Liver (tissue), 8 donors: ENCODE measurements at regions not wholly inside any gene's neighbourhood (a gene's known extent, or its start where the extent isn't known, plus 50 kb on each side); places are given as distances from the start of the nearest gene placed in this dataset.

Experiments used
- DNase-seq: peaks from one replicate; pipeline ENCODE4 v3.0.0-alpha.2; 2017; ENCODE audit warnings: low spot score
- H3K27ac ChIP-seq, 2 donors: one replicate each; pipeline ENCODE4 v1.7.0; 2013; ENCODE audit warnings: inconsistent platforms in 2 of 2, low read length in 2 of 2, control low read depth in 1 of 2, low read depth in 1 of 2, mild to moderate bottlenecking in 1 of 2
- H3K27me3 ChIP-seq, 4 donors: one replicate each; pipeline versions ENCODE4 v1.6.1 to v1.7.0; 2013; ENCODE audit warnings: low read length in 3 of 4, inconsistent platforms in 1 of 4, mild to moderate bottlenecking in 1 of 4, moderate library complexity in 1 of 4; ENCODE audit not compliant: control insufficient read depth in 4 of 4, insufficient read depth in 4 of 4
- H3K36me3 ChIP-seq, 4 donors: one replicate each; pipeline versions ENCODE4 v1.6.1 to v1.7.0; 2013; ENCODE audit warnings: low read length in 3 of 4, mild to moderate bottlenecking in 3 of 4, low read depth in 1 of 4, moderate library complexity in 1 of 4; ENCODE audit not compliant: control insufficient read depth in 4 of 4, insufficient read depth in 3 of 4
- H3K4me1 ChIP-seq, 4 donors: one replicate each; pipeline versions ENCODE4 v1.6.1 to v1.7.0; 2013; ENCODE audit warnings: low read length in 3 of 4, mild to moderate bottlenecking in 3 of 4, moderate library complexity in 1 of 4; ENCODE audit not compliant: control insufficient read depth in 4 of 4, insufficient read depth in 4 of 4
- H3K4me3 ChIP-seq, 3 donors: one replicate each; pipeline versions ENCODE4 v1.6.1 to v1.7.0; 2013; ENCODE audit warnings: low read length in 3 of 3, control low read depth in 1 of 3, low read depth in 1 of 3, mild to moderate bottlenecking in 1 of 3
- H3K9ac ChIP-seq, 2 donors: one replicate each; pipeline ENCODE4 v1.7.0; 2013; ENCODE audit warnings: low read length in 2 of 2, mild to moderate bottlenecking in 2 of 2, moderate library complexity in 2 of 2, control low read depth in 1 of 2, low read depth in 1 of 2
- H3K9me3 ChIP-seq, 4 donors: one replicate each; pipeline versions ENCODE4 v1.6.1 to v1.7.0; 2013; ENCODE audit warnings: low read length in 3 of 4; ENCODE audit not compliant: control insufficient read depth in 4 of 4
- EGR1 ChIP-seq, 2 donors: IDR thresholded peaks; 2 replicates each; pipeline ENCODE4 v1.6.1; 2016 to 2018; ENCODE audit warnings: antibody characterized with exemption in 2 of 2, low read depth in 2 of 2
- FOXA1 ChIP-seq: IDR thresholded peaks from 2 replicates; pipeline ENCODE4 v1.6.1; 2016; ENCODE audit warnings: antibody characterized with exemption
- FOXA2 ChIP-seq: IDR thresholded peaks from 2 replicates; pipeline ENCODE4 v1.6.1; 2016; ENCODE audit warnings: antibody characterized with exemption
- GABPA ChIP-seq, 2 donors: IDR thresholded peaks in 1 of 2; conservative IDR thresholded peaks in 1 of 2; 2 replicates each; pipeline ENCODE4 v1.6.1; 2016; ENCODE audit warnings: antibody characterized with exemption in 2 of 2, mild to moderate bottlenecking in 1 of 2, moderate library complexity in 1 of 2
- HNF4A ChIP-seq, 2 donors: conservative IDR thresholded peaks; 2 replicates each; pipeline ENCODE4 v1.6.1; 2016; ENCODE audit warnings: antibody characterized with exemption in 2 of 2, mild to moderate bottlenecking in 2 of 2
- HNF4G ChIP-seq: IDR thresholded peaks from 2 replicates; pipeline ENCODE4 v1.6.1; 2016; ENCODE audit warnings: antibody characterized with exemption
- JUND ChIP-seq, 2 donors: IDR thresholded peaks; 2 replicates each; pipeline ENCODE4 v1.6.1; 2016; ENCODE audit warnings: antibody characterized with exemption in 2 of 2
- NR2F2 ChIP-seq: IDR thresholded peaks from 2 replicates; pipeline ENCODE4 v1.6.1; 2016; ENCODE audit warnings: antibody characterized with exemption
- RAD21 ChIP-seq, 2 donors: IDR thresholded peaks; 2 replicates each; pipeline ENCODE4 v1.6.1; 2016; ENCODE audit warnings: antibody characterized with exemption in 2 of 2, mild to moderate bottlenecking in 2 of 2
- RXRA ChIP-seq, 2 donors: IDR thresholded peaks; 2 replicates each; pipeline ENCODE4 v1.6.1; 2017 to 2018; ENCODE audit warnings: antibody characterized with exemption in 2 of 2, mild to moderate bottlenecking in 1 of 2
- SP1 ChIP-seq: IDR thresholded peaks from 2 replicates; pipeline ENCODE4 v1.6.1; 2018; ENCODE audit warnings: antibody characterized with exemption, mild to moderate bottlenecking
- TAF1 ChIP-seq: conservative IDR thresholded peaks from 2 replicates; pipeline ENCODE4 v1.6.1; 2016; ENCODE audit warnings: antibody characterized with exemption, mild to moderate bottlenecking
- YY1 ChIP-seq: IDR thresholded peaks from 2 replicates; pipeline ENCODE4 v1.6.1; 2016; ENCODE audit warnings: antibody characterized with exemption, mild to moderate bottlenecking
- WGBS: extraction: QIAGEN DNeasy Blood & Tissue Kit; methylation state at CpG from one replicate; pipeline ENCODE4 v1.1.7; 2013; 5-methylcytosine and 5-hydroxymethylcytosine counted together
- TF ChIP-seq, protein P1 (sequence below): IDR thresholded peaks from 2 replicates; pipeline ENCODE4 v1.6.1; 2016; ENCODE audit warnings: antibody characterized with exemption
- TF ChIP-seq, protein P2 (sequence below): IDR thresholded peaks from 2 replicates; pipeline ENCODE4 v1.6.1; 2016; ENCODE audit warnings: antibody characterized with exemption
- TF ChIP-seq, protein P3 (sequence below): IDR thresholded peaks from 2 replicates; pipeline ENCODE4 v1.6.1; 2016; ENCODE audit warnings: antibody characterized with exemption, mild to moderate bottlenecking
- TF ChIP-seq, protein P4 (sequence below): fragments of 150-350 bp; IDR thresholded peaks from 2 replicates; pipeline ENCODE4 v1.5.1; 2017; ENCODE audit warnings: improper control_type of control experiment, low read depth, low read length; ENCODE audit not compliant: missing input control
- donor health status: healthy.
- donor health status: healthy.
- donor health status: healthy.
- donor health status: healthy.
- donor health status: healthy.

- no peak overlapping the region for H3K4me3 ChIP-seq
- H3K27me3 ChIP-seq = no peaks in the 10 kb centered on the region
- WGBS = 29% methylated on average over 3 of the region's 3 CpGs
These were observed 211.8 kb upstream of the RGMA start for GRCh38 chr15:93300796-93301195.

GRCh38 chr15:93299675-93300074, 210.7 kb upstream of the RGMA start:
- Histone ChIP-seq H3K9me3 (no peaks in the 10 kb centered on the region), H3K9ac (no peak overlapping the region), H3K36me3 (no peaks in the 10 kb centered on the region), H3K4me3 (no peak overlapping the region), H3K27me3 (no peaks in the 10 kb centered on the region), H3K27ac (no peak overlapping the region), H3K4me1 (no peaks in the 10 kb centered on the region)
- WGBS = 90% methylated on average over 6 of the region's 6 CpGs
- no peak for DNase-seq
- TF ChIP-seq, protein P1, sequence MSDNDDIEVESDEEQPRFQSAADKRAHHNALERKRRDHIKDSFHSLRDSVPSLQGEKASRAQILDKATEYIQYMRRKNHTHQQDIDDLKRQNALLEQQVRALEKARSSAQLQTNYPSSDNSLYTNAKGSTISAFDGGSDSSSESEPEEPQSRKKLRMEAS = no peak
- TF ChIP-seq GABPA (IDR thresholded peaks at IDR 0.05 in 1 of 2, conservative IDR thresholded peaks at IDR 0.05 in 1 of 2) (no peak), RXRA (IDR thresholded peaks at IDR 0.05) (no peak), SP1 (no peak), JUND (IDR thresholded peaks at IDR 0.05) (no peak), TAF1 (no peak), YY1 (no peak), HNF4A (conservative IDR thresholded peaks at IDR 0.05) (no peak), FOXA2 (no peak), HNF4G (no peak)
- TF ChIP-seq, protein P2, sequence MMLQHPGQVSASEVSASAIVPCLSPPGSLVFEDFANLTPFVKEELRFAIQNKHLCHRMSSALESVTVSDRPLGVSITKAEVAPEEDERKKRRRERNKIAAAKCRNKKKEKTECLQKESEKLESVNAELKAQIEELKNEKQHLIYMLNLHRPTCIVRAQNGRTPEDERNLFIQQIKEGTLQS = no peak

More at GRCh38 chr15:93300796-93301195, 211.8 kb upstream of the RGMA start:
- Histone ChIP-seq H3K9me3 (no peaks in the 10 kb centered on the region), H3K27ac (no peak overlapping the region), H3K36me3 (no peaks in the 10 kb centered on the region), H3K9ac (no peak overlapping the region), H3K4me1 (no peaks in the 10 kb centered on the region)
- no peak for TF ChIP-seq GABPA (IDR thresholded peaks at IDR 0.05 in 1 of 2, conservative IDR thresholded peaks at IDR 0.05 in 1 of 2)
- TF ChIP-seq, protein P3, sequence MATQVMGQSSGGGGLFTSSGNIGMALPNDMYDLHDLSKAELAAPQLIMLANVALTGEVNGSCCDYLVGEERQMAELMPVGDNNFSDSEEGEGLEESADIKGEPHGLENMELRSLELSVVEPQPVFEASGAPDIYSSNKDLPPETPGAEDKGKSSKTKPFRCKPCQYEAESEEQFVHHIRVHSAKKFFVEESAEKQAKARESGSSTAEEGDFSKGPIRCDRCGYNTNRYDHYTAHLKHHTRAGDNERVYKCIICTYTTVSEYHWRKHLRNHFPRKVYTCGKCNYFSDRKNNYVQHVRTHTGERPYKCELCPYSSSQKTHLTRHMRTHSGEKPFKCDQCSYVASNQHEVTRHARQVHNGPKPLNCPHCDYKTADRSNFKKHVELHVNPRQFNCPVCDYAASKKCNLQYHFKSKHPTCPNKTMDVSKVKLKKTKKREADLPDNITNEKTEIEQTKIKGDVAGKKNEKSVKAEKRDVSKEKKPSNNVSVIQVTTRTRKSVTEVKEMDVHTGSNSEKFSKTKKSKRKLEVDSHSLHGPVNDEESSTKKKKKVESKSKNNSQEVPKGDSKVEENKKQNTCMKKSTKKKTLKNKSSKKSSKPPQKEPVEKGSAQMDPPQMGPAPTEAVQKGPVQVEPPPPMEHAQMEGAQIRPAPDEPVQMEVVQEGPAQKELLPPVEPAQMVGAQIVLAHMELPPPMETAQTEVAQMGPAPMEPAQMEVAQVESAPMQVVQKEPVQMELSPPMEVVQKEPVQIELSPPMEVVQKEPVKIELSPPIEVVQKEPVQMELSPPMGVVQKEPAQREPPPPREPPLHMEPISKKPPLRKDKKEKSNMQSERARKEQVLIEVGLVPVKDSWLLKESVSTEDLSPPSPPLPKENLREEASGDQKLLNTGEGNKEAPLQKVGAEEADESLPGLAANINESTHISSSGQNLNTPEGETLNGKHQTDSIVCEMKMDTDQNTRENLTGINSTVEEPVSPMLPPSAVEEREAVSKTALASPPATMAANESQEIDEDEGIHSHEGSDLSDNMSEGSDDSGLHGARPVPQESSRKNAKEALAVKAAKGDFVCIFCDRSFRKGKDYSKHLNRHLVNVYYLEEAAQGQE = no peak
- no peak for DNase-seq

- WGBS = 74% methylated on average over 9 of the region's 9 CpGs
- Histone ChIP-seq H3K9me3 (no peaks in the 10 kb centered on the region), H3K27ac (no peak overlapping the region), H3K9ac (no peak overlapping the region), H3K4me3 (no peak overlapping the region), H3K36me3 (no peaks in the 10 kb centered on the region), H3K27me3 (no peaks in the 10 kb centered on the region), H3K4me1 (no peaks in the 10 kb centered on the region)
- DNase-seq = no peak
- TF ChIP-seq YY1 = no peak
- no peak for TF ChIP-seq HNF4A (conservative IDR thresholded peaks at IDR 0.05)
- no peak for TF ChIP-seq JUND (IDR thresholded peaks at IDR 0.05)
- TF ChIP-seq GABPA (IDR thresholded peaks at IDR 0.05 in 1 of 2, conservative IDR thresholded peaks at IDR 0.05 in 1 of 2) = no peak
- no peak for TF ChIP-seq NR2F2
- TF ChIP-seq RAD21 (IDR thresholded peaks at IDR 0.05) = no peak
- TF ChIP-seq TAF1 = no peak
- no peak for TF ChIP-seq RXRA (IDR thresholded peaks at IDR 0.05)
- no peak for TF ChIP-seq FOXA1
- TF ChIP-seq, protein P2 = no peak
- TF ChIP-seq EGR1 (IDR thresholded peaks at IDR 0.05; ENCODE audit: low read depth in 2 of 2) = no peak
- TF ChIP-seq, protein P1 = no peak
- no peak for TF ChIP-seq SP1
- TF ChIP-seq, protein P4, sequence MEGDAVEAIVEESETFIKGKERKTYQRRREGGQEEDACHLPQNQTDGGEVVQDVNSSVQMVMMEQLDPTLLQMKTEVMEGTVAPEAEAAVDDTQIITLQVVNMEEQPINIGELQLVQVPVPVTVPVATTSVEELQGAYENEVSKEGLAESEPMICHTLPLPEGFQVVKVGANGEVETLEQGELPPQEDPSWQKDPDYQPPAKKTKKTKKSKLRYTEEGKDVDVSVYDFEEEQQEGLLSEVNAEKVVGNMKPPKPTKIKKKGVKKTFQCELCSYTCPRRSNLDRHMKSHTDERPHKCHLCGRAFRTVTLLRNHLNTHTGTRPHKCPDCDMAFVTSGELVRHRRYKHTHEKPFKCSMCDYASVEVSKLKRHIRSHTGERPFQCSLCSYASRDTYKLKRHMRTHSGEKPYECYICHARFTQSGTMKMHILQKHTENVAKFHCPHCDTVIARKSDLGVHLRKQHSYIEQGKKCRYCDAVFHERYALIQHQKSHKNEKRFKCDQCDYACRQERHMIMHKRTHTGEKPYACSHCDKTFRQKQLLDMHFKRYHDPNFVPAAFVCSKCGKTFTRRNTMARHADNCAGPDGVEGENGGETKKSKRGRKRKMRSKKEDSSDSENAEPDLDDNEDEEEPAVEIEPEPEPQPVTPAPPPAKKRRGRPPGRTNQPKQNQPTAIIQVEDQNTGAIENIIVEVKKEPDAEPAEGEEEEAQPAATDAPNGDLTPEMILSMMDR = no peak
- no peak for TF ChIP-seq HNF4G
- no peak for TF ChIP-seq FOXA2
- TF ChIP-seq, protein P3 = no peak
These were observed 209.9 kb upstream of the RGMA start for GRCh38 chr15:93298901-93299300.
